HepG2 (cell line): ENCODE measurements at regions not wholly inside any gene's neighbourhood (a gene's known extent, or its start where the extent isn't known, plus 50 kb on each side); places are given as distances from the start of the nearest gene placed in this dataset.

Experiments
- AHDC1 ChIP-seq: sonication (generic); formaldehyde crosslinking; IDR thresholded peaks from 2 replicates; pipeline ENCODE4 v1.5.1; 2020; ENCODE audit warnings: mild to moderate bottlenecking, missing genetic modification reagents, borderline replicate concordance
- ARID4A ChIP-seq: sonication (generic); formaldehyde crosslinking; IDR thresholded peaks from 2 replicates; pipeline ENCODE4 v1.5.0; 2020; ENCODE audit warnings: mild to moderate bottlenecking, missing genetic modification reagents, borderline replicate concordance
- BRCA1 ChIP-seq: sonication (generic); formaldehyde crosslinking; IDR thresholded peaks from 2 replicates; pipeline ENCODE4 v1.4.0; 2020; ENCODE audit warnings: missing genetic modification reagents
- E2F1 ChIP-seq: sonication (generic); formaldehyde crosslinking; IDR thresholded peaks from 2 replicates; pipeline ENCODE4 v1.5.0; 2020; ENCODE audit warnings: missing genetic modification reagents
- NFAT5 ChIP-seq: sonication (generic); formaldehyde crosslinking; IDR thresholded peaks from 2 replicates; pipeline ENCODE4 v1.4.0; 2020; ENCODE audit warnings: missing genetic modification reagents
- ZFP90 ChIP-seq: sonication (generic); formaldehyde crosslinking; IDR thresholded peaks from 2 replicates; pipeline ENCODE4 v1.8.0; 2022; ENCODE audit warnings: missing genetic modification reagents, mild to moderate bottlenecking, inconsistent platforms, borderline replicate concordance
- ZNF280B ChIP-seq: sonication (generic); formaldehyde crosslinking; IDR thresholded peaks from 2 replicates; pipeline ENCODE4 v1.5.0; 2020; ENCODE audit warnings: missing genetic modification reagents, mild to moderate bottlenecking, borderline replicate concordance
- ZNF30 ChIP-seq: sonication (generic); formaldehyde crosslinking; IDR thresholded peaks from 2 replicates; pipeline ENCODE4 v1.5.0; 2020; ENCODE audit warnings: mild to moderate bottlenecking, missing genetic modification reagents
- ZNF552 ChIP-seq: sonication (generic); formaldehyde crosslinking; IDR thresholded peaks from 2 replicates; pipeline ENCODE4 v1.9.0; 2022; ENCODE audit warnings: missing genetic modification reagents, mild to moderate bottlenecking, borderline replicate concordance
- ZNF816 ChIP-seq: sonication (generic); formaldehyde crosslinking; IDR thresholded peaks from 2 replicates; pipeline ENCODE4 v1.8.0; 2022; ENCODE audit warnings: missing genetic modification reagents, mild to moderate bottlenecking, borderline replicate concordance

GRCh38 chr5:159671886-159672285 lies 244.4 kb upstream of the ADRA1B start (continued):
- TF ChIP-seq AHDC1 (CRISPR knock-in tag), result no peak
- TF ChIP-seq ZNF816 (CRISPR knock-in tag), result no peak
- TF ChIP-seq BRCA1 (CRISPR knock-in tag), result no peak
- no peak for TF ChIP-seq NFAT5 (CRISPR knock-in tag)
- no peak for TF ChIP-seq ZNF552
- no peak for TF ChIP-seq ZFP90 (CRISPR knock-in tag)
- TF ChIP-seq ARID4A, result no peak
- TF ChIP-seq ZNF280B (CRISPR knock-in tag), result no peak
- no peak for TF ChIP-seq E2F1 (CRISPR knock-in tag)
- no peak for TF ChIP-seq ZNF30 (CRISPR knock-in tag)
